GM23248 (cell line): ENCODE measurements at regions not wholly inside any gene's neighbourhood (a gene's known extent, or its start where the extent isn't known, plus 50 kb on each side); places are given as distances from the start of the nearest gene placed in this dataset.

Experiments
- DNase-seq: peaks from one replicate; pipeline ENCODE4 v3.0.0-alpha.2; 2015
- H2AFZ ChIP-seq: fragments of 200-600 bp; sonication (generic); 2 replicates; pipeline ENCODE4 v1.6.1; 2016; ENCODE audit warnings: antibody characterized with exemption
- H3F3A ChIP-seq: fragments of 200-600 bp; sonication (generic); 2 replicates; pipeline ENCODE4 v1.6.1; 2016; ENCODE audit warnings: mild to moderate bottlenecking, antibody characterized with exemption, mixed run types; ENCODE audit not compliant: insufficient read depth
- H3K27ac ChIP-seq: fragments of 200-600 bp; sonication (generic); 2 replicates; pipeline ENCODE4 v1.5.1; 2016; ENCODE audit warnings: mild to moderate bottlenecking
- H3K27me3 ChIP-seq: fragments of 200-600 bp; sonication (generic); replicated peaks from 2 replicates; pipeline ENCODE4 v1.6.1; 2016; ENCODE audit warnings: mild to moderate bottlenecking; ENCODE audit not compliant: insufficient read depth
- H3K36me3 ChIP-seq: fragments of 200-600 bp; sonication (generic); 2 replicates; pipeline ENCODE4 v1.6.1; 2016; ENCODE audit warnings: low read depth, mild to moderate bottlenecking
- H3K4me1 ChIP-seq: fragments of 200-600 bp; sonication (generic); 2 replicates; pipeline ENCODE4 v1.6.1; 2016; ENCODE audit warnings: mild to moderate bottlenecking; ENCODE audit not compliant: insufficient read depth
- H3K4me2 ChIP-seq: fragments of 200-600 bp; sonication (generic); one replicate; pipeline ENCODE4 v1.6.1; 2016; ENCODE audit warnings: mild to moderate bottlenecking; ENCODE audit not compliant: unreplicated experiment
- H3K4me3 ChIP-seq: fragments of 200-600 bp; sonication (generic); 2 replicates; pipeline ENCODE4 v1.5.1; 2016; ENCODE audit warnings: mild to moderate bottlenecking
- H3K79me2 ChIP-seq: fragments of 200-600 bp; sonication (generic); 2 replicates; pipeline ENCODE4 v1.6.1; 2016; ENCODE audit warnings: mild to moderate bottlenecking; ENCODE audit not compliant: insufficient read depth
- H3K9ac ChIP-seq: fragments of 200-600 bp; sonication (generic); 2 replicates; pipeline ENCODE4 v1.6.1; 2016; ENCODE audit warnings: mild to moderate bottlenecking
- H3K9me2 ChIP-seq: fragments of 200-600 bp; sonication (generic); 2 replicates; pipeline ENCODE4 v1.6.1; 2016; ENCODE audit warnings: mixed run types, mild to moderate bottlenecking, moderate library complexity; ENCODE audit not compliant: insufficient read depth
- H3K9me3 ChIP-seq: fragments of 200-600 bp; sonication (generic); one replicate; pipeline ENCODE4 v1.6.1; 2017; ENCODE audit warnings: low read depth
- H4K20me1 ChIP-seq: fragments of 200-600 bp; sonication (generic); 2 replicates; pipeline ENCODE4 v1.6.0; 2016; ENCODE audit not compliant: insufficient read depth
- EZH2 ChIP-seq: fragments of 200-600 bp; sonication (generic); IDR thresholded peaks from 2 replicates; pipeline ENCODE4 v1.6.1; 2018; ENCODE audit warnings: antibody characterized with exemption, mild to moderate bottlenecking; ENCODE audit not compliant: insufficient read depth, poor library complexity, severe bottlenecking
- EZH2phosphoT487 ChIP-seq: fragments of 200-600 bp; sonication (generic); IDR thresholded peaks from 2 replicates; pipeline ENCODE4 v1.6.1; 2018; ENCODE audit warnings: antibody characterized with exemption, moderate library complexity, mild to moderate bottlenecking, low read depth; ENCODE audit not compliant: insufficient read depth
- WGBS, 2 experiments: methylation state at CpG; one replicate each; pipeline ENCODE4 v1.1.6; 2015 to 2017; ENCODE audit warnings: low lambda C conversion rate in 2 of 2, low coverage in 1 of 2; ENCODE audit errors: missing lambda C conversion rate in 2 of 2; 5-methylcytosine and 5-hydroxymethylcytosine counted together
- in situ Hi-C: fragments of 300-500 bp; cut with MboI; formaldehyde crosslinking; loops from 2 replicates; pipeline ENCODE4 v1.15.0; 2020

DNA sequence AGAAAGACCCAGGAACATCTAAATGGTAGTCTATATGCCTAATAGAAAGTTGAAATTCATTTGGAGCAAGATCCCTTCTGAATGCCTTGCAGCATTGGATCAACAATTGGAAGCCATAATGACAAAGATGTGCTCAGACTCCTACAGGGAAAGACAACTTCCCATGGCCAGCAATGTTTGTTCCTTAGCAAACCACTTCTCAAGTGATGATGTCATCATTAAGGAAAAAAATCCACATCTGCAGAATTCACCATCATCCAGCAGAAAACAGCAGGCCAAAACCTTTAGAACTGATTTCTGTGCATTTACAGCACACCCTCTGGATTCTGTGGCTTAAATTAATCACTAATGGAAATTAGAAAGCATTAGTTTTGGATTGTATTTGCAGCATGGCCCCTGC lies 82.4 kb upstream of the ZIC3 start:
- TF ChIP-seq EZH2 (no peak), EZH2phosphoT487 (no peak)

GRCh38 chrX:137482136-137482535 lies 83.8 kb upstream of the ZIC3 start:
- Histone ChIP-seq H3K27ac (no peak overlapping the region), H3K9me2 (no peaks in the 10 kb centered on the region), H4K20me1 (no peaks in the 10 kb centered on the region), H3K27me3 (no peaks in the 10 kb centered on the region), H3F3A (no peaks in the 10 kb centered on the region), H3K4me3 (no peak overlapping the region), H2AFZ (no peak overlapping the region), H3K9me3 (no peaks in the 10 kb centered on the region), H3K79me2 (no peaks in the 10 kb centered on the region), H3K9ac (no peak overlapping the region), H3K36me3 (no peaks in the 10 kb centered on the region), H3K4me2 (no peak overlapping the region), H3K4me1 (no peaks in the 10 kb centered on the region)
- TF ChIP-seq EZH2phosphoT487 (no peak), EZH2 (no peak)
- DNase-seq, result no peak
- WGBS, 2 experiments, result 0 to 6% methylated on average over 2 of the region's 2 CpGs
- in situ Hi-C loops, result no loop called here

More for the DNA sequence above, 82.4 kb upstream of the ZIC3 start:
- Histone ChIP-seq H3K9ac (no peak overlapping the region), H3K36me3 (no peaks in the 10 kb centered on the region), H3K4me2 (no peak overlapping the region), H3K9me3 (no peaks in the 10 kb centered on the region), H3K4me1 (no peaks in the 10 kb centered on the region), H3K79me2 (no peaks in the 10 kb centered on the region), H3K27ac (no peak overlapping the region), H2AFZ (no peak overlapping the region), H3F3A (no peaks in the 10 kb centered on the region), H3K9me2 (no peaks in the 10 kb centered on the region), H3K4me3 (no peak overlapping the region), H4K20me1 (no peaks in the 10 kb centered on the region), H3K27me3 (no peaks in the 10 kb centered on the region)
- no peak for DNase-seq
- in situ Hi-C loops, result no loop called here

GRCh38 chrX:137479386-137479785 lies 86.5 kb upstream of the ZIC3 start:
- Histone ChIP-seq H3K27me3 (no peaks in the 10 kb centered on the region), H3K4me1 (no peaks in the 10 kb centered on the region), H3K4me2 (no peak overlapping the region), H3K9me2 (no peaks in the 10 kb centered on the region), H3K4me3 (no peak overlapping the region), H2AFZ (no peak overlapping the region), H3K9me3 (no peaks in the 10 kb centered on the region), H3K36me3 (no peaks in the 10 kb centered on the region), H3K79me2 (no peaks in the 10 kb centered on the region), H3K27ac (no peak overlapping the region), H3K9ac (no peak overlapping the region), H4K20me1 (no peaks in the 10 kb centered on the region), H3F3A (no peaks in the 10 kb centered on the region)
- in situ Hi-C loops, result no loop called here
- no peak for TF ChIP-seq EZH2phosphoT487
- no peak for TF ChIP-seq EZH2
- WGBS, 2 experiments, result 0 to 3% methylated on average over 2 of the region's 2 CpGs
- no peak for DNase-seq

DNA sequence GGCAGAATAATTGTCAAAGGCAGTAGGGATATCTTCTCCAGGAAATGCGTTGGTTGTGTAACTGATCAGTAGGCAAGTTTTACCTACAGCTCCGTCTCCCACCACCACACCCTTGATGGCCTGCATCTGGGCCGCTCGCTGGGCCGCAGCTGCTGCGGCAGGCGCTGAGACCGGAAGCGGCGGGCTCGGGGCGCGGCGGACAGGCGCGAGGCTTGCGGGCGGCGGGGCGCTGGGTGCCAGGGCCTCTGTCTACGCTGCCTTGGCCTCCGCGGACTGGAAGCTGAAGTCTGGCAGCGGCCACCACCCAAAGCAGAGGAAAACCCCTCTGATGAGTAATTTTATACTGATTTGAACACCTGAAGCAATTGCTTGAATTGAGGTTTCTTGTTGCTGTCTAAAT lies 124.2 kb upstream of the ZIC3 start:
- 83 to 90% methylated on average over 17 to 22 of the region's 24 CpGs for WGBS, 2 experiments
- H3K4me2 ChIP-seq, result no peak overlapping the region
- TF ChIP-seq EZH2, result no peak
- TF ChIP-seq EZH2phosphoT487, result no peak
- H3K36me3 ChIP-seq, result no peaks in the 10 kb centered on the region
- H3K4me1 ChIP-seq, result no peaks in the 10 kb centered on the region
- in situ Hi-C loops, result no loop called here
- H2AFZ ChIP-seq, result no peak overlapping the region
- no peaks in the 10 kb centered on the region for H3K9me2 ChIP-seq
- H3F3A ChIP-seq, result no peaks in the 10 kb centered on the region
- no peaks in the 10 kb centered on the region for H3K9me3 ChIP-seq
- DNase-seq, result no peak
- H4K20me1 ChIP-seq, result no peaks in the 10 kb centered on the region
- no peak overlapping the region for H3K4me3 ChIP-seq
- H3K79me2 ChIP-seq, result no peaks in the 10 kb centered on the region
- no peak overlapping the region for H3K9ac ChIP-seq
- H3K27ac ChIP-seq, result no peak overlapping the region
- no peaks in the 10 kb centered on the region for H3K27me3 ChIP-seq

DNA sequence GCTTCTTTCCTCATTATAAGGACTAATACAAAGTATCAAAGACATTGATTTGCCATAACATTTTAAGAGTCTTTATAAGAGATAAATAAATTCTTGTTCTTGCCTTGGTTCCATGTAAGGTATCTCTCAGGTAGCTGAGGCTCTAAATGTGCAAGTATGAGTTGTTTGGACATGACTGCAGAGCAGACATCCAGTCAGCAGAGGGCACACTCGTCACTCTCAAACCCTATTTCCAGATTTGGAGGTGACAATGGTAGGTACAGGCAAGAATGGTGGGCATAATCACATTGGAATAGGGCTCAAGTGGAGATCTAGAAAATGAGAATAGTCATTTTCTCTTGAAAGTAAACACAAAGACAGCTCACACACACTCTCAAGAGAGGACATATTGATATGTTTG lies 133.3 kb upstream of the ZIC3 start:
- no peak for DNase-seq
- TF ChIP-seq EZH2, result no peak
- TF ChIP-seq EZH2phosphoT487, result no peak
- Histone ChIP-seq H3K4me3 (no peak overlapping the region), H3K36me3 (no peaks in the 10 kb centered on the region), H3K4me2 (no peak overlapping the region), H3K9ac (no peak overlapping the region), H3K4me1 (no peaks in the 10 kb centered on the region), H3K27me3 (no peaks in the 10 kb centered on the region; the same call in 1 of the 2 replicates), H3K9me2 (no peaks in the 10 kb centered on the region), H2AFZ (no peak overlapping the region), H4K20me1 (no peaks in the 10 kb centered on the region), H3K79me2 (no peaks in the 10 kb centered on the region), H3K9me3 (no peaks in the 10 kb centered on the region), H3F3A (no peaks in the 10 kb centered on the region), H3K27ac (no peak overlapping the region)
- in situ Hi-C loops, result no loop called here
- WGBS, 2 experiments, result 0% methylated on average over 1 of the region's 1 CpG
